ENCODE measurements at regions not wholly inside any gene's neighbourhood (a gene's known extent, or its start where the extent isn't known, plus 50 kb on each side); places are given as distances from the start of the nearest gene placed in this dataset.

GRCh38 chr1:220432408-220432807, 95.5 kb upstream of the MARK1 start:
- no peak overlapping the region for H3K4me2 ChIP-seq
- Mint-ChIP-seq H3K36me3 (ENCODE audit: low read depth) (no peaks in the 10 kb centered on the region), H3K4me3 (no peak overlapping the region), H3K9me3 (no peaks in the 10 kb centered on the region), H3K27me3 (ENCODE audit: insufficient read depth, low read depth, poor library complexity) (no peaks in the 10 kb centered on the region), H3K4me1 (peaks cover 10% of the 10 kb centered on the region), H3K27ac (no peak overlapping the region)
- no peaks in the 10 kb centered on the region for H3F3A ChIP-seq (replicated peaks; ENCODE audit: low read depth)
- TF ChIP-seq EZH2phosphoT487 (IDR thresholded peaks at IDR 0.05; ENCODE audit: unreplicated experiment), result no peak
- TF ChIP-seq ZNF331 (CRISPR knock-in tag; IDR thresholded peaks at IDR 0.05; ENCODE audit: low read depth), result no peak
- TF ChIP-seq ZNF462 (CRISPR knock-in tag; IDR thresholded peaks at IDR 0.05), result no peak
- no peak for TF ChIP-seq STAT1 (IDR thresholded peaks at IDR 0.05; ENCODE audit: unreplicated experiment)
- no peak for TF ChIP-seq CTCF (conservative IDR thresholded peaks at IDR 0.05; ENCODE audit: low read depth in 2 of 2)
- TF ChIP-seq POLR2AphosphoS5 (IDR thresholded peaks at IDR 0.05; ENCODE audit: low read depth), result no peak
- no peak for TF ChIP-seq ETS1 (IDR thresholded peaks at IDR 0.05)
- TF ChIP-seq CREB1 (CRISPR knock-in tag; IDR thresholded peaks at IDR 0.05; ENCODE audit: low read depth), result no peak
- no peak for TF ChIP-seq JUNB (IDR thresholded peaks at IDR 0.05; ENCODE audit: unreplicated experiment)
- no peak for TF ChIP-seq EZH2 (IDR thresholded peaks at IDR 0.05; ENCODE audit: low read depth, unreplicated experiment)
- TF ChIP-seq NANOG (IDR thresholded peaks at IDR 0.05; ENCODE audit: borderline replicate concordance), result no peak
- TF ChIP-seq ZNF114 (CRISPR knock-in tag; IDR thresholded peaks at IDR 0.05), result no peak
- no peak for TF ChIP-seq REST (IDR thresholded peaks at IDR 0.05; ENCODE audit: unreplicated experiment)
- 0 out of 2 replicates have a peak, but pooled peaks cover 6% of the 10 kb centered on the region for H3K9me2 ChIP-seq (ENCODE audit: insufficient read depth)
- no peak overlapping the region for H3K4me3 ChIP-seq
- H2AFZ ChIP-seq, result no peak overlapping the region
- H3K27ac ChIP-seq (ENCODE audit: low read depth), result no peak overlapping the region
- no peaks in the 10 kb centered on the region for H3K36me3 ChIP-seq (ENCODE audit: insufficient read depth)
- no peaks in the 10 kb centered on the region for H4K20me1 ChIP-seq (replicated peaks; ENCODE audit: insufficient read depth)
- no peaks in the 10 kb centered on the region for H3K4me1 ChIP-seq (ENCODE audit: insufficient read depth)
- H3K27me3 ChIP-seq (ENCODE audit: insufficient read depth), result no peaks in the 10 kb centered on the region
- H3K79me2 ChIP-seq (replicated peaks; ENCODE audit: insufficient read depth), result no peaks in the 10 kb centered on the region
- ATAC-seq, result no peak
- DNase-seq (ENCODE audit: low spot score), result no peak

Data from GM23338 (cell line).